Liver (tissue), 7 donors: ENCODE measurements at regions not wholly inside any gene's neighbourhood (a gene's known extent, or its start where the extent isn't known, plus 50 kb on each side); places are given as distances from the start of the nearest gene placed in this dataset.

ENCODE experiments used
- DNase-seq: peaks from one replicate; pipeline ENCODE4 v3.0.0-alpha.2; 2017; ENCODE audit warnings: low spot score
- H3K27ac ChIP-seq, 2 donors: one replicate each; pipeline ENCODE4 v1.7.0; 2013; ENCODE audit warnings: inconsistent platforms in 2 of 2, low read length in 2 of 2, control low read depth in 1 of 2, low read depth in 1 of 2, mild to moderate bottlenecking in 1 of 2
- H3K27me3 ChIP-seq, 4 donors: one replicate each; pipeline versions ENCODE4 v1.6.1 to v1.7.0; 2013; ENCODE audit warnings: low read length in 3 of 4, inconsistent platforms in 1 of 4, mild to moderate bottlenecking in 1 of 4, moderate library complexity in 1 of 4; ENCODE audit not compliant: control insufficient read depth in 4 of 4, insufficient read depth in 4 of 4
- H3K36me3 ChIP-seq, 4 donors: one replicate each; pipeline versions ENCODE4 v1.6.1 to v1.7.0; 2013; ENCODE audit warnings: low read length in 3 of 4, mild to moderate bottlenecking in 3 of 4, low read depth in 1 of 4, moderate library complexity in 1 of 4; ENCODE audit not compliant: control insufficient read depth in 4 of 4, insufficient read depth in 3 of 4
- H3K4me1 ChIP-seq, 4 donors: one replicate each; pipeline versions ENCODE4 v1.6.1 to v1.7.0; 2013; ENCODE audit warnings: low read length in 3 of 4, mild to moderate bottlenecking in 3 of 4, moderate library complexity in 1 of 4; ENCODE audit not compliant: control insufficient read depth in 4 of 4, insufficient read depth in 4 of 4
- H3K4me3 ChIP-seq, 3 donors: one replicate each; pipeline versions ENCODE4 v1.6.1 to v1.7.0; 2013; ENCODE audit warnings: low read length in 3 of 3, control low read depth in 1 of 3, low read depth in 1 of 3, mild to moderate bottlenecking in 1 of 3
- H3K9ac ChIP-seq, 2 donors: one replicate each; pipeline ENCODE4 v1.7.0; 2013; ENCODE audit warnings: low read length in 2 of 2, mild to moderate bottlenecking in 2 of 2, moderate library complexity in 2 of 2, control low read depth in 1 of 2, low read depth in 1 of 2
- H3K9me3 ChIP-seq, 4 donors: one replicate each; pipeline versions ENCODE4 v1.6.1 to v1.7.0; 2013; ENCODE audit warnings: low read length in 3 of 4; ENCODE audit not compliant: control insufficient read depth in 4 of 4
- RXRA ChIP-seq, 2 donors: IDR thresholded peaks; 2 replicates each; pipeline ENCODE4 v1.6.1; 2017 to 2018; ENCODE audit warnings: antibody characterized with exemption in 2 of 2, mild to moderate bottlenecking in 1 of 2
- WGBS: extraction: QIAGEN DNeasy Blood & Tissue Kit; methylation state at CpG from one replicate; pipeline ENCODE4 v1.1.7; 2013; 5-methylcytosine and 5-hydroxymethylcytosine counted together
- donor health status: healthy.
- donor health status: healthy.
- donor health status: healthy.
- donor health status: healthy.

DNA sequence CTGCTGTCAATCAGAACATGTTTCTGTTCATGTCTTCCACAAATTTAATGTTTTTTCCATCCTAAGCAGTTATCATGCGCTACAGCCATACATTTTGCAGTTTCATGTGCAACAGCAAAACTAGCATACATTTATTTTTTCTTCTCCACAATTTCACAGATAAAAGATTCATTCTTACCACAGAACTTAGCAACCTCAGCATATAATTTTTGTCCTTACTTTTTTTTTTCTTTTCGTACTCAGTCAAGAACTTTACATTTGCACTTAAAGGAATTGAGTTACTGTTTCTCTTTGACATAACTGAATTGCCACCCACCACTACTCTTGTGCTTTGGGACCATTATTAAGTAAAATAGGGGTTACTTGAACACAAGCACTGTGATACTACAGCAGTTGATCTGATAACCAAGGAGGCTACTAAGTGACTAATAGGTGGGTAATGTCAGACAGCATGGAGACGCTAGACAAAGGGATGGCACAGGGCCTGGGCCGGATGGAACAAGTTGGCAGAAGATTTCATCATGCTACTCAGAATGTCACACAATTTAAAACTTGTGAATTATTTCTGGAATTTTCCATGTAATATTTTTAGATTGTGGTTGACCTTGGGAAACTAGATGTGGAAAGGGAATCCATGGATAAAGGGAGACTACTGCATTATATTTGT lies 50.2 kb upstream of the LHX8 start:
- Histone ChIP-seq H3K4me3 (no peak overlapping the region), H3K9ac (no peak overlapping the region), H3K9me3 (peaks cover 0 to 6% (median 0%) of the 10 kb centered on the region in 4 donors), H3K27me3 (no peaks in the 10 kb centered on the region), H3K27ac (no peak overlapping the region), H3K36me3 (no peaks in the 10 kb centered on the region), H3K4me1 (no peaks in the 10 kb centered on the region)
- DNase-seq: no peak
- WGBS: 58% methylated on average over 4 of the region's 4 CpGs
- no peak for TF ChIP-seq RXRA (IDR thresholded peaks at IDR 0.05)
